ENCODE measurements at regions not wholly inside any gene's neighbourhood (a gene's known extent, or its start where the extent isn't known, plus 50 kb on each side); places are given as distances from the start of the nearest gene placed in this dataset.

DNA sequence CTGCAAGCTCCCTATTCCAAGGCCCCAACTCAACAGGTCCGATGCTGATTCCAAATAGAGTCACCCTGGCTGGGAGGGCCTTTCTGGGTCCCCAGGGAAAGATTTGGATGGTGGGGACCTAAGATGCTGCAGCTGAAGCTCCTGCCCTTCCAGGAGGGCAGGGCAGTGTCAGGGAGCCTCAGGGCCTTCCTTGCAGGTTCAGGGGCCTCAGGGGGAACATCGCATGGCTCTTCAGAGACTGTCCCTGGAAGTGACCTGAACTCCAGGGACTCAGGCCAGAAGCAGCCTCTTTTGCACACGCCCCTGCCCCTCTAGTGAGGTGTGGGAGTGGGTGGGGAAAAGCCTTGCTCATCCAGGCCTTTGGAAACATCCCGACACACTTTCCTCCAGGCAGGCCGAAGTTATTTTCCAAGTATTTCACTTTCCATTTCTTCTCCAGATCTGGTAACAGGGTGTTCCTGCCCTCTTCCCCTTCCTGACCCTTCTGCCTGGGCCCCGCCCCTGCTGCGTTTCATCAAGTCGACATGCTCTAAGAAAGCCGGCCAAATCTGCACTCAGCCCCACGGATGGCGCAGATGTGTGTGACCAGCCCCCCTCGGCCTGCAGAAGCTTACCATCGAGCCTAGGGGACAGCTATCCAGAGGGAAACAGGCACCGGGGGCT is 159.5 kb downstream of the FGF18 start:
- peak in 1 of 2 experiments; percentile 45 for DNase-seq (ENCODE audit: low read depth in 1 of 2, low spot score in 2 of 2)
- H3K9me3 ChIP-seq (replicated peaks), result no peaks in the 10 kb centered on the region
- no peak overlapping the region for H3K4me3 ChIP-seq
- no peak overlapping the region for H3K27ac ChIP-seq
- H3K36me3 ChIP-seq, result no peaks in the 10 kb centered on the region
- 0 out of 2 replicates have a peak, but pooled peaks cover 8% of the 10 kb centered on the region for H3K27me3 ChIP-seq (replicated peaks)
- no peaks in the 10 kb centered on the region for H3K4me1 ChIP-seq (replicated peaks)

DNA sequence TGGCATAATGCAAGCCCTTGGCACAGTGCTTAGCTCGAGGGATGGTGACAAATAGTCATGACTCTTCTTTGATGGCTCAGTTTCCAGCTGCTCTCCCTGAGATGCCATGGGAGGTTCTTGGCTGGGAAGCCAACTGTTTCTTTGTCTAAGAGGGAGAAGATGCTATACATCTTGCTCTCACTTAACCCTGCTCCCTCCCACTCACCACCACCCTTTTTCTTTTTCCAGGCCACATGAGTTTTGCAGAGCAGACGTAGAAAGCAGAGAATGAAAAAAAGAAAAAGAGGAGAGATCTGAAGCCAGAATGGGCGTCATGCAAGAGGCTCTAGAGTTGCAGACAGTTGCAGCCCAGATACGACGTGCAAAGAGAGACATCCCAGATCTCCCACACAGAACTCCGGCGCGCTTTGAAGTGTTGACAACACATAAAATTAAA is 160.5 kb downstream of the FGF18 start:
- DNase-seq (ENCODE audit: low read depth in 1 of 2, low spot score in 2 of 2), result peak in 1 of 2 experiments; percentile 25

GRCh38 chr5:171580502-171581265 is 161.2 kb downstream of the FGF18 start:
- Histone ChIP-seq H3K36me3 (no peaks in the 10 kb centered on the region), H3K27ac (no peak overlapping the region), H3K9me3 (replicated peaks) (no peaks in the 10 kb centered on the region), H3K4me1 (replicated peaks) (no peaks in the 10 kb centered on the region), H3K27me3 (replicated peaks) (0 out of 2 replicates have a peak, but pooled peaks cover 8% of the 10 kb centered on the region), H3K4me3 (no peak overlapping the region)
- peak in 1 of 2 experiments; percentile 35 for DNase-seq (ENCODE audit: low read depth in 1 of 2, low spot score in 2 of 2)

More for the DNA sequence above, 160.5 kb downstream of the FGF18 start:
- Histone ChIP-seq H3K9me3 (replicated peaks) (no peaks in the 10 kb centered on the region), H3K36me3 (no peaks in the 10 kb centered on the region), H3K27me3 (replicated peaks) (0 out of 2 replicates have a peak, but pooled peaks cover 8% of the 10 kb centered on the region), H3K4me1 (replicated peaks) (no peaks in the 10 kb centered on the region), H3K4me3 (no peak overlapping the region), H3K27ac (no peak overlapping the region)

- no peaks in the 10 kb centered on the region for H3K4me1 ChIP-seq (replicated peaks)
- peak in 1 of 2 experiments; percentile 39 for DNase-seq (ENCODE audit: low read depth in 1 of 2, low spot score in 2 of 2)
- H3K36me3 ChIP-seq, result no peaks in the 10 kb centered on the region
- H3K27me3 ChIP-seq (replicated peaks), result 0 out of 2 replicates have a peak, but pooled peaks cover 8% of the 10 kb centered on the region
- no peaks in the 10 kb centered on the region for H3K9me3 ChIP-seq (replicated peaks)
- no peak overlapping the region for H3K27ac ChIP-seq
- no peak overlapping the region for H3K4me3 ChIP-seq
These were observed 162.3 kb downstream of the FGF18 start for GRCh38 chr5:171581781-171582180.

- H3K27ac ChIP-seq, result no peak overlapping the region
- no peaks in the 10 kb centered on the region for H3K36me3 ChIP-seq
- 0 out of 2 replicates have a peak, but pooled peaks cover 8% of the 10 kb centered on the region for H3K27me3 ChIP-seq (replicated peaks)
- no peak overlapping the region for H3K4me3 ChIP-seq
- DNase-seq (ENCODE audit: low read depth in 1 of 2, low spot score in 2 of 2), result no peak
- no peaks in the 10 kb centered on the region for H3K4me1 ChIP-seq (replicated peaks)
- H3K9me3 ChIP-seq (replicated peaks), result no peaks in the 10 kb centered on the region
These were observed 163.4 kb downstream of the FGF18 start for GRCh38 chr5:171582849-171583248.

DNA sequence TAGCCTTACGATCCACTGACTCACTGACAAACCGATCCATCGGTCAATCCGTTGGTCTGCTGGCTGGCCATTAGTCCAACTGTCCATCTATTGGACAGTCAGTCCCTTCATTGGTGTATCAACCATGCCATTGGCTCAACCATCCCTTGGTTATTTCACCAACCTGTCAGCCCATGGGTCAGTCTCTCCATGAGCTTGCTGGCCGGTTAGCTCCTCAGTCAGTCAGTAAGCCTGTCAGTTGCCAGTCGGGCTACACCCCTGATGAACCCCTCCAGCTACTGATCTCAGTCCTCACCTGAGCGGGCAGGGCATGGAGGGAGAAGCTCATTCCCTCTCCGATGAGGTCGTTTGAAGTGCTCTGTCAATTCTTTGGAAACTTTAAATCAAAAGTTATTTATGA is 166.5 kb downstream of the FGF18 start:
- no peaks in the 10 kb centered on the region for H3K4me1 ChIP-seq (replicated peaks)
- DNase-seq (ENCODE audit: low read depth in 1 of 2, low spot score in 2 of 2), result peak in 1 of 2 experiments; percentile 30
- no peak overlapping the region for H3K27ac ChIP-seq
- no peaks in the 10 kb centered on the region for H3K9me3 ChIP-seq (replicated peaks)
- H3K27me3 ChIP-seq (replicated peaks), result peaks cover 11% of the 10 kb centered on the region; the same call in 1 of the 2 replicates
- no peak overlapping the region for H3K4me3 ChIP-seq
- H3K36me3 ChIP-seq, result no peaks in the 10 kb centered on the region

DNA sequence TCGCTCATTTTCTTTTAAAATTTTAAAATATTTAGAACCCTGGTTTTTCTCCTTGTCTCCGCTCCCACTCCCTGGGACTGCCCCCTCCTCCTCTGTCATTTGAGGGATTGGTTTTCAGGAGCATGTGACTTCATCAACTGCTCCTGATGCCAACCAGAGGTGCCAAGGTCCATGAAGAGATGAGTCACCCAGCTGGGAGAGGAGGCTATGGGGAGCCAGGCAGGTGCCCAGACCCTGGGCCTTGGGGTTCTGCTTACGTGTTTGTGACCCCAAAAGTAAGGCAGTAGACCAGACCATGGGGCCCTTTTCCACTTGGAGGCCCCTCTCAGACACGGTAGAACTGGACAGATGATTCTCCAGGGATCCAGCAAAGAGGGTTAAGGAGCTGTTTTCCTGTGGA is 167.0 kb downstream of the FGF18 start:
- no peak overlapping the region for H3K4me3 ChIP-seq
- no peaks in the 10 kb centered on the region for H3K36me3 ChIP-seq
- DNase-seq (ENCODE audit: low read depth in 1 of 2, low spot score in 2 of 2), result peak in 1 of 2 experiments; percentile 34
- no peaks in the 10 kb centered on the region for H3K9me3 ChIP-seq (replicated peaks)
- H3K27ac ChIP-seq, result no peak overlapping the region
- peaks cover 11% of the 10 kb centered on the region; the same call in 1 of the 2 replicates for H3K27me3 ChIP-seq (replicated peaks)
- H3K4me1 ChIP-seq (replicated peaks), result no peaks in the 10 kb centered on the region

DNA sequence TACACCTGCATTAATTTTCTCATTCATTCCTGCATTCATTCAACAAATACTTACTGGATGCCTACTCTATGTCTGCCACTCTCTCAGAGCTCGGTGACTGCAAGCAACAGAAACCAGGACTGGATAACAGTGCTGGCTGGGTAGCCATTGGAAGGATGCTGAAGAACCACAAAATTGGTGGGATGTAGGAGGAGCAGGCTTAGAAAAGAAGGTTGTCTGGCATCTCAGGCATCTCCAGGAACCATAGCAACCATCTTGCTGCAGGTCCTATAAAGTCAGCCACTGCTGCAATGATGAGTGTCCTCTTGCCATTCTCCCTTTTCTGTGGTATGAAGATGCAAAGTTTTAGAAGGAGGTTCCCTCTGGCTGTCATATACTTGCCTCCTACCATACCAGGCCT is 168.6 kb downstream of the FGF18 start:
- peaks cover 9% of the 10 kb centered on the region; the same call in 1 of the 2 replicates for H3K27me3 ChIP-seq (replicated peaks)
- H3K4me1 ChIP-seq (replicated peaks), result 0 out of 2 replicates have a peak, but pooled peaks cover 3% of the 10 kb centered on the region
- H3K36me3 ChIP-seq, result no peaks in the 10 kb centered on the region
- DNase-seq (ENCODE audit: low read depth in 1 of 2, low spot score in 2 of 2), result peak in 1 of 2 experiments; percentile 11
- H3K27ac ChIP-seq, result no peak overlapping the region
- H3K4me3 ChIP-seq, result no peak overlapping the region
- no peaks in the 10 kb centered on the region for H3K9me3 ChIP-seq (replicated peaks)

DNA sequence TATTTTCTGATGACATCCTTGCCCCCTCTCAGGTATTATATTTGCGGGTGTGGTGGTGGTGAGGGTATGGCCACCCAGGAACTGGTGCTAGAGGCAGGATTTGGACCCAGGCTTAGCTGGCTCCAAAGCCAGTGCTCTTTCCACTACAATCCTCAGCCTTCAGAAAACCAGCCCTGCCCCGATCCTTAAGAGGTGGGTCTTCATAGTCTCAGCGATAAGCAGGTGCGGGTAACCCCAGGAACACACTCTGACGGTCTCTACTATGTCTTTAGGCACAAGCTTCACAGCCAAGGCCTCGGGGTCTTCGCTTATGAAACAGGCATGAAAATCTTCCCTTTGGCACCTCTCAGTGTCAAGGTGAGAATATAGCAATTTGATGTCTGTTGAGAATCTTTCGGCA is 169.3 kb downstream of the FGF18 start:
- H3K4me3 ChIP-seq, result no peak overlapping the region
- no peak overlapping the region for H3K27ac ChIP-seq
- H3K27me3 ChIP-seq (replicated peaks), result peaks cover 2% of the 10 kb centered on the region; the same call in 1 of the 2 replicates
- peak in 1 of 2 experiments; percentile 33 for DNase-seq (ENCODE audit: low read depth in 1 of 2, low spot score in 2 of 2)
- no peaks in the 10 kb centered on the region for H3K9me3 ChIP-seq (replicated peaks)
- H3K36me3 ChIP-seq, result no peaks in the 10 kb centered on the region
- H3K4me1 ChIP-seq (replicated peaks), result 0 out of 2 replicates have a peak, but pooled peaks cover 3% of the 10 kb centered on the region

GRCh38 chr5:171589461-171589860 is 170.0 kb downstream of the FGF18 start:
- no peaks in the 10 kb centered on the region for H3K36me3 ChIP-seq
- peak in 1 of 2 experiments; percentile 36 for DNase-seq (ENCODE audit: low read depth in 1 of 2, low spot score in 2 of 2)
- peaks cover 2% of the 10 kb centered on the region; the same call in 1 of the 2 replicates for H3K27me3 ChIP-seq (replicated peaks)
- no peak overlapping the region for H3K27ac ChIP-seq
- no peak overlapping the region for H3K4me3 ChIP-seq
- no peaks in the 10 kb centered on the region for H3K9me3 ChIP-seq (replicated peaks)
- H3K4me1 ChIP-seq (replicated peaks), result 0 out of 2 replicates have a peak, but pooled peaks cover 3% of the 10 kb centered on the region

DNA sequence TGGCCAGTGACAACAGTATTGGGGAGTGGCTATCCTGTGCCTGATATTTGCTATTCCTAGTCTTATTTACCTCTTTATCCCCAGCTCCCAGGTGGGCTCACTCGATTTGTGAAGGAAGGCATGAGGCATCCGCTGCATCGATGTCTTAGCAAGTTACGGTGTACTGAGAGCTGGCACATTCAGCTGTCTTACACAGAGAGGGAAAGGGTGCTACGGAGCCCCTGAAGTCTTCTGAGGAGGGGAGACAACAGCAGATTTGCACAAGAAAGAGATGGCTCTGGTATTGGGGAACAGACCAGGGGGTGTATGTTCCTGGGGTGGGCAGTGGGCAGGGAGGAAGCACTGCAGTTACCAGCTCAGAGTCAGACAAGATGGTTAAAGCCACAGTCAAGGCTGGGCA is 172.6 kb downstream of the FGF18 start:
- H3K27ac ChIP-seq, result no peak overlapping the region
- H3K9me3 ChIP-seq (replicated peaks), result 0 out of 2 replicates have a peak, but pooled peaks cover 3% of the 10 kb centered on the region
- peaks cover 21% of the 10 kb centered on the region for H3K4me1 ChIP-seq (replicated peaks)
- H3K27me3 ChIP-seq (replicated peaks), result peaks cover 2% of the 10 kb centered on the region; the same call in 1 of the 2 replicates
- H3K36me3 ChIP-seq, result no peaks in the 10 kb centered on the region
- H3K4me3 ChIP-seq, result no peak overlapping the region
- peak in 1 of 2 experiments; percentile 32 for DNase-seq (ENCODE audit: low read depth in 1 of 2, low spot score in 2 of 2)

DNA sequence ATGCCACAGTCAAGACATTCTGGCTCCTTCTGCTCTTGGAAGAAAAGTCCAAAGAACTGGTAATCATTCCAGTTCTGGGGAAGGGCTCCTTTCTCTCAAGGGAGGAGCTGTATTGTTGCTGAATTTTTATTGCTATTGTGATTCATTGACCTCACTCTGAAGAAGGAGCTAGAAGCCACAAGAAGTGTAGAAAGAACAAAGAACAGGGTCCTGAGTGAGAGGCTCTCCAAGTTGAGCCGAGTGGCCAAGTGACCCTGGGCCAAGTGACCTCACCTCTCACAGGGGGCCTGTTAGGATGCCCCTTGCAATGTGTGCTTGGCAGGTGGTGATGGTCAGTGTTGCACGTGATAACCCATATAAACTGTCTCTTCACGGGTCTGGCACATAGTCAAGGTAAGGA is 173.3 kb downstream of the FGF18 start:
- no peak overlapping the region for H3K4me3 ChIP-seq
- peaks cover 21% of the 10 kb centered on the region for H3K4me1 ChIP-seq (replicated peaks)
- 0 out of 2 replicates have a peak, but pooled peaks cover 3% of the 10 kb centered on the region for H3K9me3 ChIP-seq (replicated peaks)
- no peaks in the 10 kb centered on the region for H3K36me3 ChIP-seq
- peak; percentile 34 to 40 for DNase-seq (ENCODE audit: low read depth in 1 of 2, low spot score in 2 of 2)
- H3K27ac ChIP-seq, result no peak overlapping the region
- H3K27me3 ChIP-seq (replicated peaks), result peaks cover 2% of the 10 kb centered on the region; the same call in 1 of the 2 replicates

DNA sequence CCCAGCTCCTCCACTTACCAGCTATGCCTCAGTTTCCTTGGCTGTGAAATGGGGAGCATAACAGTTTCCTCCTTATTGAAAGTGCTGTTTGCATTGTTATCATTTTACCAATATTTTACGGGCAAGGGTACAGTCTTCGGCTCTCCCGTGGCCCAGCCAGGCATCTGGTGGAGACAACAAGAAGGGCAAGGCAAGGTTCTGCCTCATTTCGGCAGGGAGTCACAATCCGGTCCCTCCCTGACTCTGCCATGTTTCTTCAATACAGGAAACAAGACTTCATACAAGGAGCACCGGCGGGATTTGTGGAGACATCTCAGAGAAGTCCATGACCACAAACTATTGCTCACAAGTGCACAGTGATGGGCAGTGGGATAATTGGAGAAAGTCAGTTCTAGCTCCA is 174.0 kb downstream of the FGF18 start:
- Histone ChIP-seq H3K9me3 (replicated peaks) (0 out of 2 replicates have a peak, but pooled peaks cover 3% of the 10 kb centered on the region), H3K4me3 (no peak overlapping the region), H3K4me1 (replicated peaks) (peaks cover 21% of the 10 kb centered on the region), H3K27me3 (replicated peaks) (0 out of 2 replicates have a peak, but pooled peaks cover under 1% of the 10 kb centered on the region), H3K27ac (no peak overlapping the region), H3K36me3 (no peaks in the 10 kb centered on the region)
- DNase-seq (ENCODE audit: low read depth in 1 of 2, low spot score in 2 of 2), result peak in 1 of 2 experiments; percentile 40
